ENCODE measurements at regions not wholly inside any gene's neighbourhood (a gene's known extent, or its start where the extent isn't known, plus 50 kb on each side); places are given as distances from the start of the nearest gene placed in this dataset.

DNA sequence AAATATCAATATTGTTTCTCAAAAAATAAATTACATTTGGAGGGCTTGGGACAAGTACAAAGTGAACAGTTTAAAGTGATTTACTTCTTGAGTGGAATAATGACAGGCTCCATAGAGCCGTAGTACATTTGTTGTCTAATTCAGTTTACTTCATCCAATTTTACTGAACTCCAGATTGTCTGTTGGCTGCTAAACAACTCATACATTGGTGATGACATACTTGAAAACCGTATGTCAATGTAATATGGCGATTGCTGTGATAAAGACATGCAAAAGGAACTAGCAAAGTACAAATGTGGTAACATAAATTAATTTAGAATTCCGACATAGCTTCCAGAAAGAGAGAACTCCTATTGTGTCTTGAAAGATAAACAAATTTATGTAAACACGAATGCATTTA is 1197.5 kb upstream of the CDH18 start (continued):
- no peak for TF ChIP-seq ZNF792 (tag by site-specific recombination; IDR thresholded peaks at IDR 0.05)

DNA sequence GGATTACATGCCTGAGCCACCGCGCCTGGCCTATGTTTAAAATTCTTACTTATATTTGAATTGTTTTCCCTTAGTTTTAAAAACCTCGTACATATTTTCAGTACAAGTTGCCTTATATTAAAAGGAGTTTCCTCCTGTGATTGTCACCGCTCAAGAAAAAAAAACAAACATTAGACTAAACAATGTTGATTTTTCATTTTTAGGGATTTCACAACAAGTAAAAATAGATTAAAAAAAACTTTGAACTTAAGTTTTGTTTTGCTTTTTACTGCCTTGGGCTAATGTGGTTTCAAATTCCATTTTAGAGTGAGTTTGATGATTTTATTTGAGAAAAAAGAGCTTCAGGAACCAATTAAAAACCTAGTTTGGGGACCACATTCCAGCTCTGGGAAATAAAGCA is 1196.6 kb upstream of the CDH18 start:
- Histone ChIP-seq H3K36me3 (ENCODE audit: control insufficient read depth in 2 of 2, insufficient read depth in 1 of 2, low read length in 2 of 2) (no peaks in the 10 kb centered on the region), H3K4me1 (ENCODE audit: control insufficient read depth, insufficient read depth, low read length) (no peaks in the 10 kb centered on the region), H3K27ac (ENCODE audit: extremely low read depth, low read depth, low read length) (no peak overlapping the region), H3K9me3 (ENCODE audit: control insufficient read depth, insufficient read depth, low read depth, low read length) (no peaks in the 10 kb centered on the region), H3K4me3 (ENCODE audit: low read depth, low read length) (no peak overlapping the region)
- TF ChIP-seq ZFHX2 (tag by site-specific recombination; conservative IDR thresholded peaks at IDR 0.05) (no peak), IKZF3 (tag by site-specific recombination; IDR thresholded peaks at IDR 0.05) (no peak), GLIS1 (tag by site-specific recombination; IDR thresholded peaks at IDR 0.05) (no peak), ZNF184 (tag by site-specific recombination; IDR thresholded peaks at IDR 0.05) (no peak), KLF1 (tag by site-specific recombination; IDR thresholded peaks at IDR 0.05) (no peak)
- TF ChIP-seq, protein P1, sequence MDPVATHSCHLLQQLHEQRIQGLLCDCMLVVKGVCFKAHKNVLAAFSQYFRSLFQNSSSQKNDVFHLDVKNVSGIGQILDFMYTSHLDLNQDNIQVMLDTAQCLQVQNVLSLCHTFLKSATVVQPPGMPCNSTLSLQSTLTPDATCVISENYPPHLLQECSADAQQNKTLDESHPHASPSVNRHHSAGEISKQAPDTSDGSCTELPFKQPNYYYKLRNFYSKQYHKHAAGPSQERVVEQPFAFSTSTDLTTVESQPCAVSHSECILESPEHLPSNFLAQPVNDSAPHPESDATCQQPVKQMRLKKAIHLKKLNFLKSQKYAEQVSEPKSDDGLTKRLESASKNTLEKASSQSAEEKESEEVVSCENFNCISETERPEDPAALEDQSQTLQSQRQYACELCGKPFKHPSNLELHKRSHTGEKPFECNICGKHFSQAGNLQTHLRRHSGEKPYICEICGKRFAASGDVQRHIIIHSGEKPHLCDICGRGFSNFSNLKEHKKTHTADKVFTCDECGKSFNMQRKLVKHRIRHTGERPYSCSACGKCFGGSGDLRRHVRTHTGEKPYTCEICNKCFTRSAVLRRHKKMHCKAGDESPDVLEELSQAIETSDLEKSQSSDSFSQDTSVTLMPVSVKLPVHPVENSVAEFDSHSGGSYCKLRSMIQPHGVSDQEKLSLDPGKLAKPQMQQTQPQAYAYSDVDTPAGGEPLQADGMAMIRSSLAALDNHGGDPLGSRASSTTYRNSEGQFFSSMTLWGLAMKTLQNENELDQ (tag by site-specific recombination; IDR thresholded peaks at IDR 0.05; ENCODE audit: low read depth) = no peak
- CTCF ChIA-PET = no interaction called here
- POLR2A ChIA-PET = no interaction called here

DNA sequence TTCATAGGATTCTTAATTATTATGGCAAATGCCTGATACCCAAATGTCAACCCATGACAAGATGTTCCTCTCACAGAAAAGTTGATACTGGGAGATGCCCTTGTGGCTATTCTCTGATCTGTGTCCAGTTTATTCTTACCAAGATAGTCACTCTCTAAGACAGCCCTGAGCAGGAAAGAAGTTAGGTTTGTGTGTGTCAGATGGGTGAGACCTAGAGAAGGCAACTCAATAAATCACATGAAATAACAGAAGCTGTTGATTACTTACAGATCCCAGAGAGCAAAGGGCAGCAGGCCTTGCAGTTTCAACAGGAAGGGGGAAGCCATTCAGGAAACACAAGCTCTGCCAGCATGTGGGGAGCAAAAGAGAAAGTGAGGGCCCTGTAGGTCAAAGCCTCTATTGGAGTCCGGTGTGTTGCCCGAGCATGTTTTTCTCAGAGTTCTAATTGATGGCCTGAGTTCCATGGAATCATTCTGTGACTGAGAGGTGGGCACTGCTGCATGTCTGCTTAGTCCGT is 1193.7 kb upstream of the CDH18 start:
- ChIA-PET CTCF (no interaction called here), POLR2A (no interaction called here)
- H3K36me3 ChIP-seq (ENCODE audit: control insufficient read depth in 2 of 2, insufficient read depth in 1 of 2, low read length in 2 of 2) = no peaks in the 10 kb centered on the region
- no peak overlapping the region for H3K27ac ChIP-seq (ENCODE audit: extremely low read depth, low read depth, low read length)
- H3K4me3 ChIP-seq (ENCODE audit: low read depth, low read length) = no peak overlapping the region
- TF ChIP-seq ZNF311 (tag by site-specific recombination; IDR thresholded peaks at IDR 0.05; ENCODE audit: borderline replicate concordance) = no peak
- TF ChIP-seq ZBTB1 (tag by site-specific recombination; IDR thresholded peaks at IDR 0.05) = no peak
- TF ChIP-seq ZNF555 (tag by site-specific recombination; conservative IDR thresholded peaks at IDR 0.05) = no peak
- TF ChIP-seq ZNF529 (tag by site-specific recombination; IDR thresholded peaks at IDR 0.05; ENCODE audit: insufficient replicate concordance) = no peak
- TF ChIP-seq, protein P2, sequence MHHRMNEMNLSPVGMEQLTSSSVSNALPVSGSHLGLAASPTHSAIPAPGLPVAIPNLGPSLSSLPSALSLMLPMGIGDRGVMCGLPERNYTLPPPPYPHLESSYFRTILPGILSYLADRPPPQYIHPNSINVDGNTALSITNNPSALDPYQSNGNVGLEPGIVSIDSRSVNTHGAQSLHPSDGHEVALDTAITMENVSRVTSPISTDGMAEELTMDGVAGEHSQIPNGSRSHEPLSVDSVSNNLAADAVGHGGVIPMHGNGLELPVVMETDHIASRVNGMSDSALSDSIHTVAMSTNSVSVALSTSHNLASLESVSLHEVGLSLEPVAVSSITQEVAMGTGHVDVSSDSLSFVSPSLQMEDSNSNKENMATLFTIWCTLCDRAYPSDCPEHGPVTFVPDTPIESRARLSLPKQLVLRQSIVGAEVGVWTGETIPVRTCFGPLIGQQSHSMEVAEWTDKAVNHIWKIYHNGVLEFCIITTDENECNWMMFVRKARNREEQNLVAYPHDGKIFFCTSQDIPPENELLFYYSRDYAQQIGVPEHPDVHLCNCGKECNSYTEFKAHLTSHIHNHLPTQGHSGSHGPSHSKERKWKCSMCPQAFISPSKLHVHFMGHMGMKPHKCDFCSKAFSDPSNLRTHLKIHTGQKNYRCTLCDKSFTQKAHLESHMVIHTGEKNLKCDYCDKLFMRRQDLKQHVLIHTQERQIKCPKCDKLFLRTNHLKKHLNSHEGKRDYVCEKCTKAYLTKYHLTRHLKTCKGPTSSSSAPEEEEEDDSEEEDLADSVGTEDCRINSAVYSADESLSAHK (tag by site-specific recombination; IDR thresholded peaks at IDR 0.05) = no peak
- no peak for TF ChIP-seq ZNF292 (tag by site-specific recombination; IDR thresholded peaks at IDR 0.05; ENCODE audit: borderline replicate concordance, low read depth)
- TF ChIP-seq, protein P3, sequence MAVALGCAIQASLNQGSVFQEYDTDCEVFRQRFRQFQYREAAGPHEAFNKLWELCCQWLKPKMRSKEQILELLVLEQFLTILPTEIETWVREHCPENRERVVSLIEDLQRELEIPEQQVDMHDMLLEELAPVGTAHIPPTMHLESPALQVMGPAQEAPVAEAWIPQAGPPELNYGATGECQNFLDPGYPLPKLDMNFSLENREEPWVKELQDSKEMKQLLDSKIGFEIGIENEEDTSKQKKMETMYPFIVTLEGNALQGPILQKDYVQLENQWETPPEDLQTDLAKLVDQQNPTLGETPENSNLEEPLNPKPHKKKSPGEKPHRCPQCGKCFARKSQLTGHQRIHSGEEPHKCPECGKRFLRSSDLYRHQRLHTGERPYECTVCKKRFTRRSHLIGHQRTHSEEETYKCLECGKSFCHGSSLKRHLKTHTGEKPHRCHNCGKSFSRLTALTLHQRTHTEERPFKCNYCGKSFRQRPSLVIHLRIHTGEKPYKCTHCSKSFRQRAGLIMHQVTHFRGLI (tag by site-specific recombination; IDR thresholded peaks at IDR 0.05) = no peak
- TF ChIP-seq ZNF624 (tag by site-specific recombination; IDR thresholded peaks at IDR 0.05) = no peak
- TF ChIP-seq ZNF610 (tag by site-specific recombination; IDR thresholded peaks at IDR 0.05; ENCODE audit: borderline replicate concordance) = no peak
- TF ChIP-seq ZIC2 (tag by site-specific recombination; IDR thresholded peaks at IDR 0.05) = no peak
- TF ChIP-seq ZNF140 (tag by site-specific recombination; IDR thresholded peaks at IDR 0.05) = no peak
- TF ChIP-seq, protein P4, sequence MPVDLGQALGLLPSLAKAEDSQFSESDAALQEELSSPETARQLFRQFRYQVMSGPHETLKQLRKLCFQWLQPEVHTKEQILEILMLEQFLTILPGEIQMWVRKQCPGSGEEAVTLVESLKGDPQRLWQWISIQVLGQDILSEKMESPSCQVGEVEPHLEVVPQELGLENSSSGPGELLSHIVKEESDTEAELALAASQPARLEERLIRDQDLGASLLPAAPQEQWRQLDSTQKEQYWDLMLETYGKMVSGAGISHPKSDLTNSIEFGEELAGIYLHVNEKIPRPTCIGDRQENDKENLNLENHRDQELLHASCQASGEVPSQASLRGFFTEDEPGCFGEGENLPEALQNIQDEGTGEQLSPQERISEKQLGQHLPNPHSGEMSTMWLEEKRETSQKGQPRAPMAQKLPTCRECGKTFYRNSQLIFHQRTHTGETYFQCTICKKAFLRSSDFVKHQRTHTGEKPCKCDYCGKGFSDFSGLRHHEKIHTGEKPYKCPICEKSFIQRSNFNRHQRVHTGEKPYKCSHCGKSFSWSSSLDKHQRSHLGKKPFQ (tag by site-specific recombination; IDR thresholded peaks at IDR 0.05) = no peak
- TF ChIP-seq ZNF24 (tag by site-specific recombination; IDR thresholded peaks at IDR 0.05) = no peak
- TF ChIP-seq SP2 (tag by site-specific recombination; IDR thresholded peaks at IDR 0.05) = no peak
- TF ChIP-seq, protein P5, sequence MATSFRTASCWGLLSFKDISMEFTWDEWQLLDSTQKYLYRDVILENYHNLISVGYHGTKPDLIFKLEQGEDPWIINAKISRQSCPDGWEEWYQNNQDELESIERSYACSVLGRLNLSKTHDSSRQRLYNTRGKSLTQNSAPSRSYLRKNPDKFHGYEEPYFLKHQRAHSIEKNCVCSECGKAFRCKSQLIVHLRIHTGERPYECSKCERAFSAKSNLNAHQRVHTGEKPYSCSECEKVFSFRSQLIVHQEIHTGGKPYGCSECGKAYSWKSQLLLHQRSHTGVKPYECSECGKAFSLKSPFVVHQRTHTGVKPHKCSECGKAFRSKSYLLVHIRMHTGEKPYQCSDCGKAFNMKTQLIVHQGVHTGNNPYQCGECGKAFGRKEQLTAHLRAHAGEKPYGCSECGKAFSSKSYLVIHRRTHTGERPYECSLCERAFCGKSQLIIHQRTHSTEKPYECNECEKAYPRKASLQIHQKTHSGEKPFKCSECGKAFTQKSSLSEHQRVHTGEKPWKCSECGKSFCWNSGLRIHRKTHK (tag by site-specific recombination; IDR thresholded peaks at IDR 0.05) = no peak
- TF ChIP-seq ZNF416 (tag by site-specific recombination; IDR thresholded peaks at IDR 0.05) = no peak
- H3K9me3 ChIP-seq (ENCODE audit: control insufficient read depth, insufficient read depth, low read depth, low read length) = no peaks in the 10 kb centered on the region
- H3K4me1 ChIP-seq (ENCODE audit: control insufficient read depth, insufficient read depth, low read length) = no peaks in the 10 kb centered on the region
